Glutamatergic neuron (in vitro differentiated cells): ENCODE measurements at regions not wholly inside any gene's neighbourhood (a gene's known extent, or its start where the extent isn't known, plus 50 kb on each side); places are given as distances from the start of the nearest gene placed in this dataset.

Source experiments
- DNase-seq: peaks from one replicate; pipeline ENCODE4 v3.0.0; 2022
- H3K27ac Mint-ChIP-seq: one replicate; pipeline ENCODE4 v1.8.0; 2020; ENCODE audit warnings: mild to moderate bottlenecking, mixed read lengths, inconsistent platforms; ENCODE audit not compliant: unreplicated experiment
- H3K27me3 Mint-ChIP-seq: one replicate; pipeline ENCODE4 v1.8.0; 2020; ENCODE audit warnings: mild to moderate bottlenecking, moderate library complexity, mixed read lengths, inconsistent platforms; ENCODE audit not compliant: unreplicated experiment
- H3K36me3 Mint-ChIP-seq: one replicate; pipeline ENCODE4 v1.8.0; 2020; ENCODE audit warnings: mild to moderate bottlenecking, mixed read lengths, inconsistent platforms; ENCODE audit not compliant: unreplicated experiment
- H3K4me1 Mint-ChIP-seq: one replicate; pipeline ENCODE4 v1.8.0; 2020; ENCODE audit warnings: mild to moderate bottlenecking, low read depth, mixed read lengths, inconsistent platforms; ENCODE audit not compliant: unreplicated experiment
- H3K4me3 Mint-ChIP-seq: one replicate; pipeline ENCODE4 v1.8.0; 2020; ENCODE audit warnings: mild to moderate bottlenecking, mixed read lengths, inconsistent platforms; ENCODE audit not compliant: unreplicated experiment
- H3K9me3 Mint-ChIP-seq: one replicate; pipeline ENCODE4 v1.8.0; 2020; ENCODE audit warnings: mild to moderate bottlenecking, moderate library complexity, mixed read lengths, inconsistent platforms; ENCODE audit not compliant: unreplicated experiment
- CTCF ChIP-seq: fragments of 200-600 bp; sonication (generic); IDR thresholded peaks from one replicate; pipeline ENCODE4 v1.5.0; 2021; ENCODE audit not compliant: partially characterized antibody, unreplicated experiment

GRCh38 chr2:14550658-14551057 is 81.9 kb upstream of the LRATD1 start:
- Mint-ChIP-seq H3K4me1 (no peaks in the 10 kb centered on the region), H3K36me3 (no peaks in the 10 kb centered on the region)
- no peak for DNase-seq

GRCh38 chr2:14551069-14551468 is 81.4 kb upstream of the LRATD1 start:
- H3K27me3 Mint-ChIP-seq: no peaks in the 10 kb centered on the region
- H3K4me3 Mint-ChIP-seq: no peak overlapping the region
- DNase-seq: no peak
- H3K27ac Mint-ChIP-seq: no peak overlapping the region
- TF ChIP-seq CTCF: no peak
- H3K4me1 Mint-ChIP-seq: no peaks in the 10 kb centered on the region
- H3K9me3 Mint-ChIP-seq: no peaks in the 10 kb centered on the region
- H3K36me3 Mint-ChIP-seq: no peaks in the 10 kb centered on the region

More at GRCh38 chr2:14550658-14551057, 81.9 kb upstream of the LRATD1 start:
- Mint-ChIP-seq H3K9me3 (no peaks in the 10 kb centered on the region), H3K27ac (no peak overlapping the region), H3K27me3 (no peaks in the 10 kb centered on the region), H3K4me3 (no peak overlapping the region)
- no peak for TF ChIP-seq CTCF

- no peaks in the 10 kb centered on the region for H3K36me3 Mint-ChIP-seq
- no peak for DNase-seq
- H3K27ac Mint-ChIP-seq: no peak overlapping the region
- no peaks in the 10 kb centered on the region for H3K4me1 Mint-ChIP-seq
- no peaks in the 10 kb centered on the region for H3K9me3 Mint-ChIP-seq
- H3K4me3 Mint-ChIP-seq: no peak overlapping the region
- no peak for TF ChIP-seq CTCF
- H3K27me3 Mint-ChIP-seq: no peaks in the 10 kb centered on the region
Measured at GRCh38 chr2:14552286-14552685, 80.2 kb upstream of the LRATD1 start.

GRCh38 chr2:14552818-14553217 is 79.7 kb upstream of the LRATD1 start:
- Mint-ChIP-seq H3K36me3 (no peaks in the 10 kb centered on the region), H3K27me3 (no peaks in the 10 kb centered on the region), H3K4me3 (no peak overlapping the region), H3K4me1 (no peaks in the 10 kb centered on the region), H3K27ac (no peak overlapping the region), H3K9me3 (no peaks in the 10 kb centered on the region)
- DNase-seq: no peak
- TF ChIP-seq CTCF: no peak

- no peaks in the 10 kb centered on the region for H3K9me3 Mint-ChIP-seq
- TF ChIP-seq CTCF: no peak
- no peak overlapping the region for H3K4me3 Mint-ChIP-seq
- H3K4me1 Mint-ChIP-seq: no peaks in the 10 kb centered on the region
- H3K27ac Mint-ChIP-seq: no peak overlapping the region
- H3K27me3 Mint-ChIP-seq: no peaks in the 10 kb centered on the region
- no peaks in the 10 kb centered on the region for H3K36me3 Mint-ChIP-seq
- DNase-seq: no peak
Measured at GRCh38 chr2:14554849-14555545, 77.5 kb upstream of the LRATD1 start.
